ENCODE measurements at regions not wholly inside any gene's neighbourhood (a gene's known extent, or its start where the extent isn't known, plus 50 kb on each side); places are given as distances from the start of the nearest gene placed in this dataset.

- Mint-ChIP-seq H3K9me3 (ENCODE audit: low read depth) (peaks cover 57% of the 10 kb centered on the region), H3K36me3 (ENCODE audit: low read depth) (no peaks in the 10 kb centered on the region), H3K27me3 (ENCODE audit: low read depth) (no peaks in the 10 kb centered on the region), H3K4me1 (ENCODE audit: low read depth) (no peaks in the 10 kb centered on the region), H3K27ac (ENCODE audit: unreplicated experiment) (no peak overlapping the region), H3K4me3 (ENCODE audit: unreplicated experiment) (no peak overlapping the region)
- no peak for DNase-seq (ENCODE audit: low spot score)
- TF ChIP-seq CTCF (IDR thresholded peaks at IDR 0.05), result no peak
These were observed 469.8 kb upstream of the ZNF507 start for GRCh38 chr19:31875591-31875990.

GRCh38 chr19:31880283-31880682 lies 465.1 kb upstream of the ZNF507 start:
- Mint-ChIP-seq H3K9me3 (ENCODE audit: low read depth) (peaks cover 48% of the 10 kb centered on the region), H3K36me3 (ENCODE audit: low read depth) (no peaks in the 10 kb centered on the region), H3K27me3 (ENCODE audit: low read depth) (no peaks in the 10 kb centered on the region), H3K27ac (ENCODE audit: unreplicated experiment) (no peak overlapping the region), H3K4me3 (ENCODE audit: unreplicated experiment) (no peak overlapping the region), H3K4me1 (ENCODE audit: low read depth) (no peaks in the 10 kb centered on the region)
- no peak for DNase-seq (ENCODE audit: low spot score)
- TF ChIP-seq CTCF (IDR thresholded peaks at IDR 0.05), result no peak

DNA sequence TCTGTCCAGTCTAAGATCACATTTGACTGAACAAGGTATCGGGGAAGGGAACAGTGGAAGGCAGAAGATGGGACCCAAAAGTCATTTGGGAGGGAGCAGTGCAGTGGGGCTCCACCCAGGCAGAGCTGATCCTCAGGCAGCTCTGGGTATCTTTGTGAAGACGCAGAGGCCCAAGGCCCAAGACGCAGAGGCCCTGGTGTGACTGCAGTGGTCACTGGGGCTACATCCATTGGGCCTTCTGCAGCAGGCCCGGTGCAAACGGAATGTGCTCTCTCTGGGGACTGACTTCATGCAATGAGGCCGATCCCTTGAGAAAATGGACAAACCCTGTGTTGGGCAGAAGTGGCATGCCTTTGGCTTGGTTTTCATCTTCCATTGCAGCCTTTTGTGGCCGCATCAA lies 463.4 kb upstream of the ZNF507 start:
- Mint-ChIP-seq H3K4me1 (ENCODE audit: low read depth) (no peaks in the 10 kb centered on the region), H3K9me3 (ENCODE audit: low read depth) (peaks cover 40% of the 10 kb centered on the region), H3K27me3 (ENCODE audit: low read depth) (no peaks in the 10 kb centered on the region), H3K4me3 (ENCODE audit: unreplicated experiment) (no peak overlapping the region), H3K36me3 (ENCODE audit: low read depth) (no peaks in the 10 kb centered on the region), H3K27ac (ENCODE audit: unreplicated experiment) (no peak overlapping the region)
- no peak for TF ChIP-seq CTCF (IDR thresholded peaks at IDR 0.05)
- DNase-seq (ENCODE audit: low spot score), result no peak

DNA sequence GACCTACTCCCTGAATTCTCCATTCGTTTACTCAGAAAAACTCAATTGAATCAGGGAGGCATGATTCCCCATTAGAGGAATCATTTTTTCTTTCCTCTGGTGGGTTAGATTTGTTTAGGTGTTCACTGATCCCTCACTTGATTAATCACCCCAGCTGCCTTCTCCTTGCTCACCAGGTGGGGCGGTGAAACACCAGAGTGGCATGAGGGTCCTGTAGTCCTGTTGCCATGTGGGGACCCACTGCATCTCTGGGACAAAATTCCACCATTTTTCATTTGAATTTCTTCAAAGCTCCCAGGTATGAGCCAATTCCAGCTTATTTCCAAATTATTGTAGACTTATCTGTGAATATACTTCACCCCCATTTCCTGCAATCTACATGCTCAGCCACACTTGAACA lies 462.7 kb upstream of the ZNF507 start:
- Mint-ChIP-seq H3K4me1 (ENCODE audit: low read depth) (no peaks in the 10 kb centered on the region), H3K4me3 (ENCODE audit: unreplicated experiment) (no peak overlapping the region), H3K27ac (ENCODE audit: unreplicated experiment) (no peak overlapping the region), H3K27me3 (ENCODE audit: low read depth) (no peaks in the 10 kb centered on the region), H3K36me3 (ENCODE audit: low read depth) (no peaks in the 10 kb centered on the region), H3K9me3 (ENCODE audit: low read depth) (peaks cover 39% of the 10 kb centered on the region)
- no peak for DNase-seq (ENCODE audit: low spot score)
- TF ChIP-seq CTCF (IDR thresholded peaks at IDR 0.05), result no peak

GRCh38 chr19:31883296-31883990 lies 462.0 kb upstream of the ZNF507 start:
- Mint-ChIP-seq H3K27ac (ENCODE audit: unreplicated experiment) (no peak overlapping the region), H3K9me3 (ENCODE audit: low read depth) (peaks cover 32% of the 10 kb centered on the region)
- no peak for DNase-seq (ENCODE audit: low spot score)

More at GRCh38 chr19:31883296-31883990, 462.0 kb upstream of the ZNF507 start:
- no peaks in the 10 kb centered on the region for H3K36me3 Mint-ChIP-seq (ENCODE audit: low read depth)
- no peaks in the 10 kb centered on the region for H3K4me1 Mint-ChIP-seq (ENCODE audit: low read depth)
- H3K27me3 Mint-ChIP-seq (ENCODE audit: low read depth), result no peaks in the 10 kb centered on the region
- no peak overlapping the region for H3K4me3 Mint-ChIP-seq (ENCODE audit: unreplicated experiment)
- no peak for TF ChIP-seq CTCF (IDR thresholded peaks at IDR 0.05)

Measured in chondrocyte (in vitro differentiated cells).